OCI-LY7 (cell line): ENCODE measurements at regions not wholly inside any gene's neighbourhood (a gene's known extent, or its start where the extent isn't known, plus 50 kb on each side); places are given as distances from the start of the nearest gene placed in this dataset.

Experiments
- BruUV-seq: library from RNA; stranded (reverse); fragments of 400-500 nt; replicated peaks from 2 replicates; lab custom pipeline; 2021; lab: Mats Ljungman, UMichigan
- CTCF ChIA-PET: fragments of 300-600 bp; sonication (Branson Sonifier 250); formaldehyde crosslinking; loops from one replicate; lab custom pipeline; 2022; ENCODE audit warnings: antibody characterized with exemption; ENCODE audit not compliant: unreplicated experiment; lab: Charles Lee
- POLR2A ChIA-PET: fragments of 300-600 bp; sonication (Branson Sonifier 250); formaldehyde crosslinking; loops from one replicate; lab custom pipeline; 2022; ENCODE audit warnings: antibody characterized with exemption; lab: Charles Lee
- DNase-seq: peaks from one replicate; pipeline ENCODE4 v3.0.0-alpha.2; 2015; ENCODE audit warnings: low spot score
- H2AFZ ChIP-seq: fragments of 200-600 bp; sonication (generic), shearing (Covaris generic); 2 replicates; pipeline ENCODE4 v1.6.1; 2014; ENCODE audit warnings: mild to moderate bottlenecking, antibody characterized with exemption, low read length, moderate library complexity
- H3K27ac ChIP-seq: fragments of 200-600 bp; sonication (generic); 2 replicates; pipeline ENCODE4 v1.5.1; 2014; ENCODE audit warnings: mixed run types, low read depth, mild to moderate bottlenecking, moderate library complexity, low read length, inconsistent platforms; ENCODE audit not compliant: poor library complexity, severe bottlenecking
- H3K36me3 ChIP-seq: fragments of 200-600 bp; sonication (generic); 2 replicates; pipeline ENCODE4 v1.6.1; 2014; ENCODE audit warnings: mild to moderate bottlenecking, antibody characterized with exemption, low read length, moderate library complexity, mixed read lengths; ENCODE audit not compliant: insufficient read depth
- H3K4me1 ChIP-seq: fragments of 200-600 bp; sonication (generic); 2 replicates; pipeline ENCODE4 v1.5.1; 2014; ENCODE audit warnings: mild to moderate bottlenecking, low read length; ENCODE audit not compliant: insufficient read depth, poor library complexity, severe bottlenecking
- H3K4me2 ChIP-seq: fragments of 200-600 bp; sonication (generic); 2 replicates; pipeline ENCODE4 v1.6.1; 2014; ENCODE audit warnings: mild to moderate bottlenecking, low read length
- H3K4me3 ChIP-seq: fragments of 200-600 bp; sonication (generic); 2 replicates; pipeline ENCODE4 v1.5.1; 2014; ENCODE audit warnings: mild to moderate bottlenecking, low read depth, low read length; ENCODE audit not compliant: poor library complexity, severe bottlenecking
- H3K79me2 ChIP-seq: fragments of 200-600 bp; sonication (generic); 2 replicates; pipeline ENCODE4 v1.6.1; 2016; ENCODE audit warnings: low read depth, mild to moderate bottlenecking, low read length, moderate library complexity, mixed read lengths; ENCODE audit not compliant: insufficient read depth
- H3K9me2 ChIP-seq: fragments of 200-600 bp; sonication (generic); 2 replicates; pipeline ENCODE4 v1.6.1; 2016; ENCODE audit warnings: mild to moderate bottlenecking, low read length, mixed read lengths; ENCODE audit not compliant: insufficient read depth
- H3K9me3 ChIP-seq: fragments of 200-600 bp; sonication (generic); 2 replicates; pipeline ENCODE4 v1.6.1; 2014; ENCODE audit warnings: mild to moderate bottlenecking, mixed run types, low read length, mixed read lengths
- H4K20me1 ChIP-seq: fragments of 200-600 bp; sonication (generic); 2 replicates; pipeline ENCODE4 v1.6.1; 2014; ENCODE audit warnings: mild to moderate bottlenecking, antibody characterized with exemption, low read length, moderate library complexity, mixed read lengths; ENCODE audit not compliant: insufficient read depth
- CTCF ChIP-seq: fragments of 200-600 bp; sonication (generic); conservative IDR thresholded peaks from 2 replicates; pipeline ENCODE4 v1.5.1; 2014; ENCODE audit warnings: mild to moderate bottlenecking, antibody characterized with exemption, low read length, moderate library complexity, mixed read lengths
- EZH2phosphoT487 ChIP-seq: fragments of 200-600 bp; sonication (generic); IDR thresholded peaks from 2 replicates; pipeline ENCODE4 v1.6.1; 2018; ENCODE audit warnings: low read depth, borderline replicate concordance, mild to moderate bottlenecking, mixed run types, antibody characterized with exemption, low read length, moderate library complexity, mixed read lengths
- intact Hi-C: fragments of 100-400 bp; cut with micrococcal nuclease; formaldehyde crosslinking; loops from one replicate; pipeline ENCODE4 v1.10.0; 2022; ENCODE audit not compliant: unreplicated experiment

- intact Hi-C loops = no loop called here
- no TSS peak for BruUV-seq
Observed at GRCh38 chr22:48920776-48921241, 906.9 kb downstream of the BRD1 start.

GRCh38 chr22:48919851-48920589 is 907.7 kb downstream of the BRD1 start:
- Histone ChIP-seq H3K79me2 (no peaks in the 10 kb centered on the region), H3K27ac (no peak overlapping the region), H2AFZ (no peak overlapping the region), H3K4me2 (no peak overlapping the region), H3K9me3 (no peaks in the 10 kb centered on the region), H3K4me3 (no peak overlapping the region), H3K9me2 (no peaks in the 10 kb centered on the region), H4K20me1 (no peaks in the 10 kb centered on the region), H3K36me3 (no peaks in the 10 kb centered on the region), H3K4me1 (no peaks in the 10 kb centered on the region)
- intact Hi-C loops = no loop called here
- BruUV-seq = no TSS peak
- CTCF ChIA-PET = no interaction called here
- POLR2A ChIA-PET = no interaction called here
- no peak for DNase-seq
- TF ChIP-seq CTCF (no peak), EZH2phosphoT487 (no peak)

More at GRCh38 chr22:48920776-48921241, 906.9 kb downstream of the BRD1 start:
- H3K79me2 ChIP-seq = no peaks in the 10 kb centered on the region
- no peaks in the 10 kb centered on the region for H3K9me2 ChIP-seq
- no peak overlapping the region for H3K27ac ChIP-seq
- no peak for DNase-seq
- no peak overlapping the region for H3K4me3 ChIP-seq
- no peak overlapping the region for H2AFZ ChIP-seq
- TF ChIP-seq EZH2phosphoT487 (no peak), CTCF (no peak)
- POLR2A ChIA-PET = no interaction called here
- no peak overlapping the region for H3K4me2 ChIP-seq
- H3K4me1 ChIP-seq = no peaks in the 10 kb centered on the region
- no peaks in the 10 kb centered on the region for H3K36me3 ChIP-seq
- no peaks in the 10 kb centered on the region for H3K9me3 ChIP-seq
- CTCF ChIA-PET = no interaction called here
- no peaks in the 10 kb centered on the region for H4K20me1 ChIP-seq

- H3K9me2 ChIP-seq = no peaks in the 10 kb centered on the region
- TF ChIP-seq CTCF (no peak), EZH2phosphoT487 (no peak)
- POLR2A ChIA-PET = no interaction called here
- no peaks in the 10 kb centered on the region for H3K4me1 ChIP-seq
- no peak overlapping the region for H3K4me2 ChIP-seq
- intact Hi-C loops = no loop called here
- no TSS peak for BruUV-seq
- no peaks in the 10 kb centered on the region for H3K79me2 ChIP-seq
- no peak overlapping the region for H3K27ac ChIP-seq
- CTCF ChIA-PET = no interaction called here
- no peak overlapping the region for H2AFZ ChIP-seq
- no peak for DNase-seq
- H3K9me3 ChIP-seq = no peaks in the 10 kb centered on the region
- no peaks in the 10 kb centered on the region for H3K36me3 ChIP-seq
- H4K20me1 ChIP-seq = no peaks in the 10 kb centered on the region
- no peak overlapping the region for H3K4me3 ChIP-seq
Observed at GRCh38 chr22:48919187-48919590, 908.5 kb downstream of the BRD1 start.
